ENCODE measurements at regions not wholly inside any gene's neighbourhood (a gene's known extent, or its start where the extent isn't known, plus 50 kb on each side); places are given as distances from the start of the nearest gene placed in this dataset.

GRCh38 chr1:221002601-221003000, 123.4 kb downstream of the HLX start:
- no peaks in the 10 kb centered on the region for H3K36me3 ChIP-seq (ENCODE audit: low read depth, missing control alignments)
- no peak overlapping the region for H3K4me3 ChIP-seq
- no peak overlapping the region for H3K27ac ChIP-seq
- no peak for DNase-seq
- H3K27me3 ChIP-seq = no peaks in the 10 kb centered on the region
- no peaks in the 10 kb centered on the region for H3K4me1 ChIP-seq
- no peak for TF ChIP-seq CTCF (IDR thresholded peaks at IDR 0.05)
- no peak for TF ChIP-seq POLR2A (IDR thresholded peaks at IDR 0.05)
- intact Hi-C loops (cut with DNase I; ENCODE audit: low total_unique reads) = no loop called here
- no peaks in the 10 kb centered on the region for H3K9me3 ChIP-seq
- 96 to 99% methylated on average over 3 of the region's 3 CpGs for WGBS, 2 donors

- 37 to 45% methylated on average over 1 of the region's 1 CpG for WGBS, 2 donors
- intact Hi-C loops (cut with DNase I; ENCODE audit: low total_unique reads) = no loop called here
- Histone ChIP-seq H3K4me1 (no peaks in the 10 kb centered on the region), H3K4me3 (no peak overlapping the region), H3K27me3 (no peaks in the 10 kb centered on the region), H3K27ac (no peak overlapping the region), H3K9me3 (no peaks in the 10 kb centered on the region), H3K36me3 (ENCODE audit: low read depth, missing control alignments) (no peaks in the 10 kb centered on the region)
- no peak for DNase-seq
- TF ChIP-seq CTCF (IDR thresholded peaks at IDR 0.05) = no peak
Observed at GRCh38 chr1:221011145-221011544, 131.9 kb downstream of the HLX start.

- Histone ChIP-seq H3K27me3 (no peaks in the 10 kb centered on the region), H3K36me3 (ENCODE audit: low read depth, missing control alignments) (no peaks in the 10 kb centered on the region), H3K4me3 (no peak overlapping the region), H3K27ac (no peak overlapping the region), H3K4me1 (no peaks in the 10 kb centered on the region), H3K9me3 (no peaks in the 10 kb centered on the region)
- intact Hi-C loops (cut with DNase I; ENCODE audit: low total_unique reads) = no loop called here
- DNase-seq = no peak
- 93 to 97% methylated on average over 5 of the region's 5 CpGs for WGBS, 2 donors
- TF ChIP-seq POLR2A (IDR thresholded peaks at IDR 0.05) = no peak
Observed at GRCh38 chr1:221012120-221012519, 132.9 kb downstream of the HLX start.

GRCh38 chr1:221013691-221014660, 134.7 kb downstream of the HLX start:
- TF ChIP-seq POLR2A (IDR thresholded peaks at IDR 0.05) = no peak
- TF ChIP-seq CTCF (IDR thresholded peaks at IDR 0.05) = no peak
- no peak for DNase-seq
- Histone ChIP-seq H3K9me3 (no peaks in the 10 kb centered on the region), H3K36me3 (ENCODE audit: low read depth, missing control alignments) (no peaks in the 10 kb centered on the region), H3K27ac (no peak overlapping the region), H3K4me1 (no peaks in the 10 kb centered on the region), H3K4me3 (no peak overlapping the region), H3K27me3 (no peaks in the 10 kb centered on the region)
- intact Hi-C loops (cut with DNase I; ENCODE audit: low total_unique reads) = no loop called here
- WGBS, 2 donors = 89 to 92% methylated on average over 3 of the region's 3 CpGs

- Histone ChIP-seq H3K9me3 (no peaks in the 10 kb centered on the region), H3K36me3 (ENCODE audit: low read depth, missing control alignments) (no peaks in the 10 kb centered on the region), H3K27me3 (no peaks in the 10 kb centered on the region), H3K4me3 (no peak overlapping the region), H3K4me1 (no peaks in the 10 kb centered on the region), H3K27ac (no peak overlapping the region)
- TF ChIP-seq POLR2A (IDR thresholded peaks at IDR 0.05) (no peak), CTCF (IDR thresholded peaks at IDR 0.05) (no peak)
- WGBS, 2 donors = 82 to 91% methylated on average over 5 of the region's 5 CpGs
- no peak for DNase-seq
- intact Hi-C loops (cut with DNase I; ENCODE audit: low total_unique reads) = no loop called here
Observed at GRCh38 chr1:221015159-221015790, 136.0 kb downstream of the HLX start.

Measured in testis (tissue), 2 donors.